H1 (cell line): ENCODE measurements at regions not wholly inside any gene's neighbourhood (a gene's known extent, or its start where the extent isn't known, plus 50 kb on each side); places are given as distances from the start of the nearest gene placed in this dataset.

Experiments
- ATF2 ChIP-seq: IDR thresholded peaks from 2 replicates; pipeline ENCODE4 v1.6.1; 2012; ENCODE audit warnings: low read length, inconsistent platforms
- ATF3 ChIP-seq: IDR thresholded peaks from 2 replicates; pipeline ENCODE4 v1.6.1; 2011; ENCODE audit warnings: low read depth, mild to moderate bottlenecking, low read length; ENCODE audit not compliant: insufficient read depth
- EGR1 ChIP-seq: IDR thresholded peaks from 2 replicates; pipeline ENCODE4 v1.6.1; 2011; ENCODE audit warnings: low read depth, low read length, borderline replicate concordance

- no peak for TF ChIP-seq ATF3
- TF ChIP-seq EGR1: no peak
- TF ChIP-seq ATF2: no peak
- TF ChIP-seq, all 59 proteins: peak for 0
These were observed 99.1 kb upstream of the NGF start (continued) for GRCh38 chr1:115437196-115437595.
